Posterior vena cava (tissue), 2 donors: ENCODE measurements at regions not wholly inside any gene's neighbourhood (a gene's known extent, or its start where the extent isn't known, plus 50 kb on each side); places are given as distances from the start of the nearest gene placed in this dataset.

ENCODE experiments used
- DNase-seq: peaks from one replicate; pipeline ENCODE4 v3.0.0-alpha.2; 2020; ENCODE audit warnings: low spot score
- intact Hi-C, 2 donors: fragments of 100-400 bp; cut with DNase I; formaldehyde crosslinking; loops; one replicate each; pipeline versions ENCODE4 v1.14.1 to v1.14.2; 2022 to 2023
- donor health status: DM: yes; HTN: yes; CAD: no.
- donor health status: DM: yes; HTN: yes; CAD: no.

GRCh38 chr4:115938764-115939443 lies 825.5 kb upstream of the NDST4 start:
- intact Hi-C loops = no loop called here
- DNase-seq = no peak

- DNase-seq = no peak
- intact Hi-C loops = no loop called here
Measured at GRCh38 chr4:115929373-115929772, 816.0 kb upstream of the NDST4 start.

GRCh38 chr4:115927382-115927781 lies 814.0 kb upstream of the NDST4 start:
- intact Hi-C loops = no loop called here
- DNase-seq = no peak

- DNase-seq = no peak
- intact Hi-C loops = no loop called here
Measured at GRCh38 chr4:115923152-115923551, 809.7 kb upstream of the NDST4 start.

- no peak for DNase-seq
- intact Hi-C loops = no loop called here
Measured at GRCh38 chr4:115920637-115921036, 807.2 kb upstream of the NDST4 start.

DNA sequence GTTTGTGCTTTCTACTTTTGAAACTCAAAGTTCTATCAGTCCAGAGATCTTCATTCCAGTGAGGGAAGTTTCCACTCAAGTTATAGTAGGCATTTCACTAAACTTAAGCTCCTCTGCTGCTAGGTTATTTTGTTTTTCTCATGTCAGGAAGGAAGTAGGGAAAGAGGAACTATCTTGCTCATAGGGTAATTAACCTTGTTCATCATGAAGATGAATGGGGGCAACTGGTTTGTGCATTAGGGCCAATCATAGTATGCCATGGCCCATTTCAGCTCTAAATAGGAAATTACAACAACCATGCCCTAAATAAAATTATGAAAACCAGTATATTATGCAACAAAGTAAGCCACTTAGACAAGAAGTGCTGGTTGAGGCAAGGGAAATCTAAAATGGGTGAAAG lies 804.7 kb upstream of the NDST4 start:
- no peak for DNase-seq
- intact Hi-C loops = no loop called here

DNA sequence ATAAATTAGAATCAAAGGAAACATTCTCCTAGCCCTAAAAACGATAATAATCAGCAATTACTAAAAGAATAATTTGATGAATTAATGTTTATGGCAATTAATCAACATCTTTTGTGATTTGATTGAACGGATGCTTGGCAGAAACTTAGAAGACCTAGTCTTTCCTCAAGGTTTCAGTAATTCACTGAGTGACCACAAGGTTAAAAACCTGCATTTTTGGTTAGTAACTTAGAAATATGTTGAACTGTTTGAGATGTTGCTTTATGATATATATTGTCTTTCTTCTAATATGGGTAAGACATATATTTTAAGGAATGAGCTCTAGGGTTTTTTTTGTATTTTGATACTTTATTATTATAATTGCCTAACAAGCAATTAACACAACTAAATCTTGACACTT lies 793.0 kb upstream of the NDST4 start:
- no peak for DNase-seq
- intact Hi-C loops = no loop called here

- no peak for DNase-seq
- intact Hi-C loops = no loop called here
Measured at GRCh38 chr4:115883847-115884246, 770.4 kb upstream of the NDST4 start.

DNA sequence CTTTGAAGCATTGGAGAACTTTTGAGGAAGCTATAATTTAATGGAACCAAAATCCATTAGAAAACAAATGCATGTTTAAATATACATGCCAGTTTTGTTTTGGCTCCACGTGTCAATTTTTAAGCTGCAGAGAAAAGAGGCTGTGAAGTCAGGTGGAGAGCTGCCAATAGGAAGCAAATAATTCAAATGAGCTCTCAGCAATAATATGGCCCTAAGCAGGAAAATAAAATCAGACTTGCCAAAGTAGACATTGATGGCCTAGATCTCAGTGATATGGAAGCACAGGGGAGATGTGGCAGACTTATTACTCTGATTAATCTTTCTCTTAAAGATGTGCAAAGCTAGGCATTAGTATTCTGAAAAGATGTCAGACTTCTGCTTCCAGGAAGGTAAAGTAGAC lies 769.8 kb upstream of the NDST4 start:
- intact Hi-C loops = no loop called here
- no peak for DNase-seq

DNA sequence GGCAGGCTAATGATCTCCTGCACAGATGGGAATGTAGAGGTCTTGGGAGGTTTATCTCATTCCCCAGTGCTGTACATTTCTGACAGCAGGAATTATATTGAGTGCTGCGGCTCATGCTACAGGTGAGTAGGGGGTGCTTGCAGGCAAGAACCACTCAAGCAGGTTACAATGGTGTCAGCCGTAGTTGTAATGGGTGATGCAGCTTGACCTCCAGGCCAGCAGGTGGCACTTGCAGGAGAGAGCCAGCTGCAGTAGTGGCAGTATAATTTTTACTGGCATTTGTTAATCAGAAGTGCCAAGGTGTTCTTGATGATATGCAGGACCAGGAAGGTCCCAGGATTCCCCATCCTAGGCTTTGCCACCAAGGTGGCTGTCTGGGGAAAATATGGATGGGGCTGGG lies 759.6 kb upstream of the NDST4 start:
- intact Hi-C loops = no loop called here
- DNase-seq = no peak

- no peak for DNase-seq
- intact Hi-C loops = no loop called here
Measured at GRCh38 chr4:115871596-115871995, 758.2 kb upstream of the NDST4 start.

GRCh38 chr4:115866364-115866896 lies 753.0 kb upstream of the NDST4 start:
- no peak for DNase-seq
- intact Hi-C loops = no loop called here

DNA sequence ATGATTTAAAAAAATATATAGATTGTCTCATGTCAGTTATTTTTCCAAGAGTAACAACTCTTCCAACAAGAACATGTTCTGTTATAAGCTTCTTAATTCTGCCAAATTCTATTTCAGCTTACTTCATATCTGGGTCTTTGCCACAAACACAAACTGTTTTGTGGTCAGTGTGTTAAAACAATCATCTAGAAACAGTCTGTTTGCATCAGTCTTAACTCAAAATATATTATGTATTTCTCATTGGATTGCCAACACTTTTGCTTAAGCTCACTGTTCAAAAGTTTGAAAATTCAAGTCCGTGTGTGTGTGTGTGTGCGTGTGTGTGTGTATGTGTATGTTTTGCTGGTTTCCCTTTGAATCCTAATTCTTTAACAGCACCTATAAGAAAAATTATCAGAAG lies 752.3 kb upstream of the NDST4 start:
- DNase-seq = no peak
- intact Hi-C loops = no loop called here

DNA sequence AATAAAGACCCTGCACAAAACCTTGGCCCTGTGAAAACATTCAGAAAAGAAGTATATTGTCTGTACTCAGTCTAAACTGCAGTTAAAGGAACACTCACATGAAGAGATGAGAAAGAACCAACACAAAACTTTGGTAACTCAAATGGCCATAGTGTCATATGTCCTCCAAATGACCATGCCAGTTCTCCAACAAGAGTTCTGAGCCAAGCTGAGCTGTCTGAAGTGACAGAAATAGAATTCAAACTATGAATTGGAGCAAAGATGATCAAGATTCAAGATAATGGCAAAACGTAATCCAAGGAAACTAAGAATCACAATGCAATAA lies 739.3 kb upstream of the NDST4 start:
- DNase-seq = no peak
- intact Hi-C loops = no loop called here

DNA sequence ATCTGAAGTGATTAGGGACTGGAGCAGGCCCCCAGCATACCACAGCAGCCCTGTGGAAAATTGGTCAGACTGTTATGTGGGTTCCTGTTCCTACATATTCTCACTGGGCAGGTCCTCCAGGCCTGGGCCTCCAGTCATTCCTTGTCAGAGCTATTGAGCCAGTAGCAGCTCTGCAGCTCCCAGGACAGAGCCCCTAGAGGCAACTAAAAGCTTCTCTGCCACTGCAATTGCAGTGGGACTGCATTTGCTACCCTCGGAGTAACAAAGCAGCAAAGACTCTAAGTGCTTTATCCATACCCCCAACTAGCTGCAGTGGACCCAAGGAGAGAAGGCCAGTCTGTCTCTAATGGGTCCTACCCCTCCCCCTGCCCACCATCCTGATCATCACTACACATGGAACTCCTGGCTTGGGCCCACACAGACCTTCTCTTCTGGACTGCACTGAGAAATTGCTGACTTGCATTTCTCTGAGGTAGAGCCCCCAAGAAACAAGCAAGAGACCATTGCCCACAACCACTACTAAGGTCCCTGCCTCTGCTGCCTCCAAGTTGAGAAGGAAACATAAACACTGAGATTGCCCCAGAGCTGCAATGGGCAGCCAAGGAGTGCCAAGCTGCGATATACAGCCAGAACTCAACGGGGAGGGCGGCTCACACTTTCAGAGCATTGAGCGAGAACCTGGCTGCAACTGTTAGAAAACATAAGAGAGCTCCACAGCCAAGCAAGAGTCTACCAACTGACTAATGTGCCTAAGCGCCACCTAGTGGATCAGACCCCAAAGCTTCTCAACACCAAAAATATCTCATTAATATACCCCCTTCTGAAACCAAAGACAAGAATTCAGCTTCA lies 738.7 kb upstream of the NDST4 start:
- intact Hi-C loops = no loop called here
- no peak for DNase-seq

GRCh38 chr4:115850799-115851509 lies 737.5 kb upstream of the NDST4 start:
- DNase-seq = no peak
- intact Hi-C loops = no loop called here

GRCh38 chr4:115844180-115844579 lies 730.8 kb upstream of the NDST4 start:
- DNase-seq = no peak

GRCh38 chr4:115841871-115842270 lies 728.5 kb upstream of the NDST4 start:
- intact Hi-C loops = no loop called here
- DNase-seq = no peak

More at GRCh38 chr4:115844180-115844579, 730.8 kb upstream of the NDST4 start:
- intact Hi-C loops = no loop called here

DNA sequence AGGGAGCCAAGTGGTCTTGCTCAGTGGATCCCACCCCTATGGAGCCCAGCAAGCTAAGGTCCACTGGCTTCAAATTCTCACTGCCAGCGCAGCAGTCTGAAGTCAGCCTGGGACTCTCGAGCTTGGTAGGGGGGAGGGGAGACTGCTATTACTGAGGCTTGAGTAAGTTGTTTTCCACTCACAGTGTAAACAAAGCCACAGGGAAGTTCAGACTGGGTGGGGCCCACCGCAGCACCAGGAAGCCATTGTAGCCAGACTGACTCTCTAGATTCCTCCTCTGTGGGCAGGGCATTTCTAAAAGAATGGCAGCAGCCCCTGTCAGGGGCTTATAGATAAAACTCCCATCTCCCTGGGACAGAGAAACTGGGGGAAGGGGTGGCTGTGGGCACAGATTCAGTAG lies 721.0 kb upstream of the NDST4 start:
- no peak for DNase-seq
- intact Hi-C loops = no loop called here

- intact Hi-C loops = no loop called here
- DNase-seq = no peak
Measured at GRCh38 chr4:115824630-115825029, 711.2 kb upstream of the NDST4 start.
